HEK293T (cell line): ENCODE measurements at regions not wholly inside any gene's neighbourhood (a gene's known extent, or its start where the extent isn't known, plus 50 kb on each side); places are given as distances from the start of the nearest gene placed in this dataset.

ENCODE experiments used
- CTCF ChIA-PET: fragments of 350-600 bp; formaldehyde crosslinking; extraction: SDS; loops from one replicate; lab custom pipeline; 2021; ENCODE audit warnings: antibody characterized with exemption, inconsistent platforms; lab: Yijun Ruan, JAX
- POLR2A ChIA-PET: fragments of 350-600 bp; formaldehyde crosslinking; extraction: SDS; loops from one replicate; lab custom pipeline; 2020; ENCODE audit warnings: antibody characterized with exemption, inconsistent platforms; lab: Yijun Ruan, JAX
- DNase-seq: peaks from one replicate; pipeline ENCODE4 v3.0.0; 2012; ENCODE audit warnings: mixed read lengths; ENCODE audit errors: extremely low spot score
- ARNT ChIP-seq: fragments of 450-650 bp; IDR thresholded peaks from 2 replicates; pipeline ENCODE4 v1.6.1; 2017; ENCODE audit warnings: mild to moderate bottlenecking
- BHLHE40 ChIP-seq: fragments of 450-650 bp; IDR thresholded peaks from 2 replicates; pipeline ENCODE4 v1.6.1; 2016; ENCODE audit warnings: mild to moderate bottlenecking, moderate library complexity, borderline replicate concordance
- CTBP1 ChIP-seq: fragments of 450-650 bp; IDR thresholded peaks from 2 replicates; pipeline ENCODE4 v1.6.1; 2016; ENCODE audit warnings: borderline replicate concordance
- ELF4 ChIP-seq: fragments of 450-650 bp; IDR thresholded peaks from 2 replicates; pipeline ENCODE4 v1.6.1; 2017; ENCODE audit warnings: antibody characterized with exemption
- FOXA1 ChIP-seq: fragments of 450-650 bp; IDR thresholded peaks from 2 replicates; pipeline ENCODE4 v1.6.1; 2016; ENCODE audit warnings: mild to moderate bottlenecking
- FOXK2 ChIP-seq: fragments of 450-650 bp; IDR thresholded peaks from 2 replicates; pipeline ENCODE4 v1.6.1; 2016; ENCODE audit warnings: mild to moderate bottlenecking
- FOXM1 ChIP-seq: fragments of 450-650 bp; IDR thresholded peaks from 2 replicates; pipeline ENCODE4 v1.6.1; 2017; ENCODE audit warnings: mild to moderate bottlenecking, borderline replicate concordance
- HDGF ChIP-seq: fragments of 450-650 bp; IDR thresholded peaks from 2 replicates; pipeline ENCODE4 v1.6.1; 2017; ENCODE audit warnings: antibody characterized with exemption, borderline replicate concordance
- L3MBTL2 ChIP-seq: fragments of 450-650 bp; conservative IDR thresholded peaks from 2 replicates; pipeline ENCODE4 v1.6.1; 2016; ENCODE audit warnings: mild to moderate bottlenecking
- LEF1 ChIP-seq: fragments of 450-650 bp; IDR thresholded peaks from 2 replicates; pipeline ENCODE4 v1.6.1; 2017; ENCODE audit warnings: mild to moderate bottlenecking, borderline replicate concordance
- NFRKB ChIP-seq: fragments of 450-650 bp; IDR thresholded peaks from 2 replicates; pipeline ENCODE4 v1.6.1; 2016; ENCODE audit warnings: mild to moderate bottlenecking, moderate library complexity
- PKNOX1 ChIP-seq: fragments of 450-650 bp; IDR thresholded peaks from 2 replicates; pipeline ENCODE4 v1.6.1; 2016
- SP1 ChIP-seq: fragments of 450-650 bp; IDR thresholded peaks from 2 replicates; pipeline ENCODE4 v1.6.1; 2017
- SUZ12 ChIP-seq: fragments of 450-650 bp; IDR thresholded peaks from 2 replicates; pipeline ENCODE4 v1.6.1; 2016; ENCODE audit warnings: mild to moderate bottlenecking
- TARDBP ChIP-seq: fragments of 450-650 bp; IDR thresholded peaks from 2 replicates; pipeline ENCODE4 v1.6.1; 2016
- ZNF384 ChIP-seq: fragments of 450-650 bp; IDR thresholded peaks from 2 replicates; pipeline ENCODE4 v1.6.1; 2016

DNA sequence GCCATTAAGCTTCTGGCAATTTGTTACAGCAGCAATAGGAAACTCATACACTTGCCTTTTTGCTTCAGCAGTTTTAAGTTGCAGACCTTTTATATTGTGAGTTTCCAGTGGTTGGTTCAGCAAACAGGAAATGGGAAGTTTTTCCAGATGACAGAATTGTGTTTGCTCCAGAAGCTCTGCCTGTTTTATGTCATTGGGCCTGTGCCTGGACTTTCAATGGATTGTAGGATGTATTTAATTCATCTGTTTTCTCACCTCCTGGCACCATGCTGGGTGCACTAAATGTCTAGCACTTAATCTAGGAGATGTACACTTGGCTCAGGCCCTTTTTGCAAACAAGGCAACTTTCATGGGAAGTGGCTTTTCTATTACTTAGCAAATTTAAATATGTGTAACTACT is 100.4 kb upstream of the CLINT1 start:
- no peak for DNase-seq
- CTCF ChIA-PET = no interaction called here
- POLR2A ChIA-PET = interaction anchor here (1.6 kb wide), 1 partner anchor 100 kb away, joined by 3 read pairs; the partner anchor contains the start of gene CLINT1
- TF ChIP-seq ARNT (no peak), SP1 (no peak), FOXM1 (no peak), CTBP1 (no peak), LEF1 (no peak), FOXA1 (no peak), NFRKB (no peak), PKNOX1 (no peak), L3MBTL2 (no peak), ELF4 (no peak), HDGF (no peak), BHLHE40 (no peak), FOXK2 (no peak), ZNF384 (no peak), SUZ12 (no peak), TARDBP (no peak)

DNA sequence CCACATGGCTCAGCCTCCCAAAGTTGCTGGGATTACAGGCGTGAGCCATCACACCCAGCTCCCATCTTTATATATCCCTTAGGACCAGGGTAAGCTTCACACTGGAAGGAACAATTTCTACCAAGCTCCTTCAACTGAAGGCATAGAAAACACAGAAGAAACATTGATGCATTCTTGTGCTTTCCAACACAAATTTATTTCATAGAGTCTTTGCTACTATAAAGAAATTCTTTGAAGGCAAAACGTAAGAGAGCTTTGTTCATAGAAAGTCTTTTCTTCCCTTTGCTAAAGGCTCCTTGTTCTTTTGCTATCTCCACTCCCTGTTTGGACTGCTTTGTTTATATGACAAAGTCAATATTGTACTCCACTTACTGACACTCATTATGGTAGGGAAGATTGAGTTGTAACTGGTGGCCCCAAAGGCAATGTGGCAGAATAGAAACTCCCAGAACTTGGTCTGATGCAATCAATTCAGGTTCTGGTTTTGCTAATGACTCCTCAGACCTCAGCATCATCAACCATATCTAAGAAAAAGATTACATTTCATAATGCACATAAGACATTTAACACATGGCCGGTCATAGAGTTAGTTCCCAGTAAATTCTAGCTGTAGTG is 97.4 kb upstream of the CLINT1 start:
- TF ChIP-seq FOXA1 (no peak), CTBP1 (no peak), SP1 (no peak), FOXK2 (no peak), PKNOX1 (no peak), SUZ12 (no peak), NFRKB (no peak), LEF1 (no peak), FOXM1 (no peak), HDGF (no peak), L3MBTL2 (no peak), BHLHE40 (no peak), ARNT (no peak), TARDBP (no peak), ZNF384 (no peak), ELF4 (no peak)
- ChIA-PET POLR2A (no interaction called here), CTCF (interaction anchor here (1.0 kb wide), 1 partner anchor 8 kb away, joined by 7 read pairs; no protein-coding TSS in a partner anchor)
- DNase-seq = no peak

DNA sequence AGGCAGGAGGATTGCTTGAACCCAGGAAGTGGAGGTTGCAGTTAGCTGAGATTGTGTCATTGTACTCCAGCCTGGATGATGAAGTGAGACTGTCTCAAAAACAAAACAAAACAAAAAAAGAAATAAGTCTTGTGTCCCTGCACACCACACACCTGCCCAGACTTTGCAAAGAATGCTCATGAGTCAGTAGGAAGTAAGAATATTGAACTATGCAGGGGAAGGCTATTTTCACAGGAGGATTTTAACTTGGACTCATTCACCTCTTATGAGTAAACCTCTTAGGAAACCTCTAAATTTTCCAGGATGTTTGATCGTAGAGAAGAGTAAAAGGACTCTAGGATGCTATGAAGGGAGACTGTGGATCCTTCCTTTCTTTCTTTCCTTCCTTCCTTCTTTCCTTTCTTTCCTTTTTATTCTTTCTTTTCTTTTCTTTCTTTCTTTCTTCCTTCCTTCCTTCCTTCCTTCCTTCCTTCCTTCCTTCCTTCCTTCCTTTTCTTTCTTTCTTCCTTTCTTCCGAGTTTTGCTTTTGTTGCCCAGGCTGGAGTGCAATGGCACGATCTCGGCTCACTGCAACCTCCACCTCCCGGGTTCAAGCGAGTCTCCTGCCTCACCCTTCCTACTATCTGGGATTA is 96.7 kb upstream of the CLINT1 start:
- ChIA-PET CTCF (no interaction called here), POLR2A (no interaction called here)
- DNase-seq = no peak
- TF ChIP-seq SUZ12 (no peak), HDGF (no peak), FOXK2 (no peak), FOXM1 (no peak), PKNOX1 (no peak), ZNF384 (no peak)

GRCh38 chr5:157952374-157952685 is 93.4 kb upstream of the CLINT1 start:
- CTCF ChIA-PET = interaction anchor here (1.2 to 2.0 kb wide), 2 partner anchors 19 to 42 kb away, joined by 3 to 9 read pairs; no protein-coding TSS in a partner anchor
- POLR2A ChIA-PET = no interaction called here

More at GRCh38 chr5:157952374-157952685, 93.4 kb upstream of the CLINT1 start:
- DNase-seq = no peak
- TF ChIP-seq TARDBP (no peak), SP1 (no peak), ELF4 (no peak), HDGF (no peak), FOXM1 (no peak), FOXA1 (no peak), BHLHE40 (no peak), PKNOX1 (no peak), NFRKB (no peak), CTBP1 (no peak), FOXK2 (no peak), ARNT (no peak), SUZ12 (no peak), ZNF384 (no peak), L3MBTL2 (no peak)
